Sigmoid colon (tissue), 6 donors: ENCODE measurements at regions not wholly inside any gene's neighbourhood (a gene's known extent, or its start where the extent isn't known, plus 50 kb on each side); places are given as distances from the start of the nearest gene placed in this dataset.
A peak's percentile ranks its signal among the peaks of the same experiment; 100 is the strongest.
"Not testable (repeated sequence)": the region's sequence is repeated elsewhere in the genome, so short reads cannot be mapped to it uniquely, and the experiment has no call there.

Source experiments
- DNase-seq: peaks from one replicate; pipeline ENCODE4 v3.0.0-alpha.2; 2019
- H3K27ac ChIP-seq, 4 donors: fragments of 200-600 bp; sonication (generic); one replicate each; pipeline ENCODE4 v1.5.1; 2016 to 2019; ENCODE audit warnings: mild to moderate bottlenecking in 1 of 4
- H3K27me3 ChIP-seq, 3 donors: fragments of 200-600 bp; sonication (generic); one replicate each; pipeline ENCODE4 v1.5.1; 2019; ENCODE audit warnings: mild to moderate bottlenecking in 1 of 3
- H3K36me3 ChIP-seq, 4 donors: fragments of 200-600 bp; sonication (generic); one replicate each; pipeline ENCODE4 v1.5.1; 2016 to 2019
- H3K4me1 ChIP-seq, 4 donors: fragments of 200-600 bp; sonication (generic); one replicate each; pipeline ENCODE4 v1.5.1; 2017 to 2019
- H3K4me3 ChIP-seq, 4 donors: fragments of 200-600 bp; sonication (generic); one replicate each; pipeline ENCODE4 v1.5.1; 2017 to 2019; ENCODE audit warnings: mild to moderate bottlenecking in 2 of 4, moderate library complexity in 1 of 4
- H3K9me3 ChIP-seq, 4 donors: fragments of 200-600 bp in 3 of 4; sonication (generic) in 3 of 4; one replicate each; pipeline versions ENCODE4 v1.5.1 to v1.6.1; 2013 to 2019
- EP300 ChIP-seq, 4 donors: sonication (generic); formaldehyde crosslinking; IDR thresholded peaks; one replicate each; pipeline ENCODE4 v1.6.1; 2017; ENCODE audit warnings: antibody characterized with exemption in 4 of 4
- POLR2A ChIP-seq, 2 donors: fragments of 450-650 bp; IDR thresholded peaks; one replicate each; pipeline ENCODE4 v1.6.1; 2016; ENCODE audit warnings: antibody characterized with exemption in 2 of 2, mild to moderate bottlenecking in 2 of 2, moderate library complexity in 2 of 2
- POLR2AphosphoS5 ChIP-seq, 4 donors: sonication (generic); formaldehyde crosslinking; IDR thresholded peaks; one replicate each; pipeline ENCODE4 v1.6.1; 2017; ENCODE audit warnings: antibody characterized with exemption in 4 of 4
- WGBS, 2 donors: extraction: QIAGEN DNeasy Blood & Tissue Kit; methylation state at CpG; one replicate each; pipeline ENCODE4 v1.1.7; 2013; 5-methylcytosine and 5-hydroxymethylcytosine counted together
- intact Hi-C: fragments of 100-400 bp; cut with DNase I; formaldehyde crosslinking; loops from one replicate; pipeline ENCODE4 v1.15.1; 2023
- TF ChIP-seq, protein P1 (sequence below), 4 experiments: fragments of 450-650 bp in 3 of 4; fragments of 200-600 bp in 1 of 4; IDR thresholded peaks; one replicate each; pipeline ENCODE4 v1.5.1; 2016 to 2019; ENCODE audit warnings: antibody characterized with exemption in 4 of 4, mild to moderate bottlenecking in 3 of 4, moderate library complexity in 2 of 4
- donor health status: healthy with polysubstance abuse.
- donor health status: healthy.

DNA sequence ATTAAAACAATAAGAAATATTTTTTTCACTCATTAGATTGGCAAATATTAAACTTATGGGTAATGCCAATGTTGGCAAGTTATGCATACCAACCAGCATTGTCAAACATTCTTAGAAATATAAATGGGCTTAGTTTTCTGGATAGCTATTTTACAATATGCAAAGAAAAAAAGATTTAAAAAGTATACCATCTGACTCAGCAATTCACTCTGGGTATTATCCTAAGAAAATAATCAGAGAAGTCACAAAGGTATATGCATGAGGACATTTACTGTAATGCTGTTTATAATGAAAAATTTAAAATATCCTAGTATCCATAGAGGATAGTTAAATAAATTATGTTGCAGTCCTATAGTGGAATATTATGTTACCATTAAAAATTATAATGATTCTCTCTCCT lies 57.4 kb upstream of the PTPDC1 start:
- no peak overlapping the region for H3K27ac ChIP-seq
- TF ChIP-seq, protein P1, sequence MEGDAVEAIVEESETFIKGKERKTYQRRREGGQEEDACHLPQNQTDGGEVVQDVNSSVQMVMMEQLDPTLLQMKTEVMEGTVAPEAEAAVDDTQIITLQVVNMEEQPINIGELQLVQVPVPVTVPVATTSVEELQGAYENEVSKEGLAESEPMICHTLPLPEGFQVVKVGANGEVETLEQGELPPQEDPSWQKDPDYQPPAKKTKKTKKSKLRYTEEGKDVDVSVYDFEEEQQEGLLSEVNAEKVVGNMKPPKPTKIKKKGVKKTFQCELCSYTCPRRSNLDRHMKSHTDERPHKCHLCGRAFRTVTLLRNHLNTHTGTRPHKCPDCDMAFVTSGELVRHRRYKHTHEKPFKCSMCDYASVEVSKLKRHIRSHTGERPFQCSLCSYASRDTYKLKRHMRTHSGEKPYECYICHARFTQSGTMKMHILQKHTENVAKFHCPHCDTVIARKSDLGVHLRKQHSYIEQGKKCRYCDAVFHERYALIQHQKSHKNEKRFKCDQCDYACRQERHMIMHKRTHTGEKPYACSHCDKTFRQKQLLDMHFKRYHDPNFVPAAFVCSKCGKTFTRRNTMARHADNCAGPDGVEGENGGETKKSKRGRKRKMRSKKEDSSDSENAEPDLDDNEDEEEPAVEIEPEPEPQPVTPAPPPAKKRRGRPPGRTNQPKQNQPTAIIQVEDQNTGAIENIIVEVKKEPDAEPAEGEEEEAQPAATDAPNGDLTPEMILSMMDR (IDR thresholded peaks at IDR 0.05) = no peak
- TF ChIP-seq POLR2A (IDR thresholded peaks at IDR 0.05) (no peak), POLR2AphosphoS5 (IDR thresholded peaks at IDR 0.05) (no peak), EP300 (IDR thresholded peaks at IDR 0.05) (no peak)
- H3K27me3 ChIP-seq = no peaks in the 10 kb centered on the region
- H3K4me1 ChIP-seq = peaks cover 0 to 14% (median 9%) of the 10 kb centered on the region in 4 donors
- intact Hi-C loops = no loop called here
- DNase-seq = no peak
- H3K36me3 ChIP-seq = no peaks in the 10 kb centered on the region
- no peaks in the 10 kb centered on the region for H3K9me3 ChIP-seq
- no peak overlapping the region for H3K4me3 ChIP-seq

DNA sequence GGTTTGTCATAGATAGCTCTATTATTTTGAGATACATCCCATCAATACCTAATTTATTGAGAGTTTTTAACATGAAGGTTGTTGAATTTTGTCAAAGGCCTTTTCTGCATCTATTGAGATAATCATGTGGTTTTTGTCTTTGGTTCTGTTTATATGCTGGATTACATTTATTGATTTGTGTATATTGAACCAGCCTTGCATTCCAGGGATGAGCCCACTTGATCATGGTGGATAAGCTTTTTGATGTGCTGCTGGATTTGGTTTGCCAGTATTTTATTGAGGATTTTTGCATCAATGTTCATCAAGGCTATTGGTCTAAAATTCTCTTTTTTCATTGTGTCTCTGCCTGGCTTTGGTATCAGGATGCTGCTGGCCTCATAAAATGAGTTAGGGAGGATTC lies 61.8 kb upstream of the PTPDC1 start:
- H3K4me1 ChIP-seq = peaks cover 0 to 15% (median 6%) of the 10 kb centered on the region in 4 donors
- intact Hi-C loops, H3K27ac ChIP-seq, H3K9me3 ChIP-seq, DNase-seq, H3K4me3 ChIP-seq, H3K27me3 ChIP-seq, H3K36me3 ChIP-seq: not testable (repeated sequence)

DNA sequence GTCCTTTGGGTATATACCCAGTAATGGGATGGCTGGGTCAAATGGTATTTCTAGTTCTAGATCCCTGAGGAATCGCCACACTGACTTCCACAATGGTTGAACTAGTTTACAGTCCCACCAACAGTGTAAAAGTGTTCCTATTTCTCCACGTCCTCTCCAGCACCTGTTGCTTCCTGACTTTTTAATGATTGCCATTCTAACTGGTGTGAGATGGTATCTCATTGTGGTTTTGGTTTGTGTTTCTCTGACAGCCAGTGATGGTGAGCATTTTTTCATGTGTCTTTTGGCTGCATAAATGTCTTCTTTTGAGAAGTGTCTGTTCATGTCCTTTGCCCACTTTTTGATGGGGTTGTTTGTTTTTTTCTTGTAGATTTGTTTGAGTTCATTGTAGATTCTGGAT lies 63.4 kb upstream of the PTPDC1 start:
- H3K9me3 ChIP-seq, H3K4me3 ChIP-seq, intact Hi-C loops, DNase-seq, H3K36me3 ChIP-seq, H3K27ac ChIP-seq, H3K27me3 ChIP-seq: not testable (repeated sequence)
- no CpG with 5 or more reads among the region's 2 CpGs for WGBS, 2 donors
- H3K4me1 ChIP-seq = peaks cover 0 to 15% (median 6%) of the 10 kb centered on the region in 4 donors

DNA sequence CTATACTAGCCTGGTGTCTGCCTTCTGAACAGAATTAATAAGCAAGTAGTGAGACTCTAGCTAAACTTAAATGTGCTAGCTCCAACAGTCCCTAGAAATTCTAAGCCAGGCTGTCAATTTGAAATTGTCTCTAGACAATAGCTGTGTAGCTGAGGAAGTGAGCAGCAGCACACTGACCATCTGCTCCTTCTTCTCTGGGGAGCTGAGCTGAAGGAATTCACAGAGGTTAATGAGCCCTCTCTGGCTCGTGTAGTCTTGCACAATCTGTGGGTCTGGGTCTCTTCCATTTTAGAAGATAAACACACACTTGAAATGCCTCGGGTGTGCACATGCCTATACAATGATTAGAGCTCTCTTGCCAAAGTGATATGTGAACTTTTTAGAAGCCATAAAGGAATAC lies 63.5 kb upstream of the BARX1 start:
- no peak overlapping the region for H3K4me3 ChIP-seq
- no peaks in the 10 kb centered on the region for H3K27me3 ChIP-seq
- no peak for DNase-seq
- WGBS, 2 donors = 42 to 48% methylated on average over 2 of the region's 2 CpGs
- no peak for TF ChIP-seq POLR2A (IDR thresholded peaks at IDR 0.05)
- TF ChIP-seq, protein P1 (IDR thresholded peaks at IDR 0.05) = no peak
- TF ChIP-seq POLR2AphosphoS5 (IDR thresholded peaks at IDR 0.05) = no peak
- no peak for TF ChIP-seq EP300 (IDR thresholded peaks at IDR 0.05)
- no peaks in the 10 kb centered on the region for H3K36me3 ChIP-seq
- H3K27ac ChIP-seq = peak overlapping the region in 3 of 4 donors; percentile 39 to 76 (median 41)
- intact Hi-C loops = loop anchor here (5.0 kb wide), 1 partner anchor 194 kb away; no protein-coding TSS in a partner anchor
- no peaks in the 10 kb centered on the region for H3K9me3 ChIP-seq
- H3K4me1 ChIP-seq = peaks cover 0 to 15% (median 6%) of the 10 kb centered on the region in 4 donors

DNA sequence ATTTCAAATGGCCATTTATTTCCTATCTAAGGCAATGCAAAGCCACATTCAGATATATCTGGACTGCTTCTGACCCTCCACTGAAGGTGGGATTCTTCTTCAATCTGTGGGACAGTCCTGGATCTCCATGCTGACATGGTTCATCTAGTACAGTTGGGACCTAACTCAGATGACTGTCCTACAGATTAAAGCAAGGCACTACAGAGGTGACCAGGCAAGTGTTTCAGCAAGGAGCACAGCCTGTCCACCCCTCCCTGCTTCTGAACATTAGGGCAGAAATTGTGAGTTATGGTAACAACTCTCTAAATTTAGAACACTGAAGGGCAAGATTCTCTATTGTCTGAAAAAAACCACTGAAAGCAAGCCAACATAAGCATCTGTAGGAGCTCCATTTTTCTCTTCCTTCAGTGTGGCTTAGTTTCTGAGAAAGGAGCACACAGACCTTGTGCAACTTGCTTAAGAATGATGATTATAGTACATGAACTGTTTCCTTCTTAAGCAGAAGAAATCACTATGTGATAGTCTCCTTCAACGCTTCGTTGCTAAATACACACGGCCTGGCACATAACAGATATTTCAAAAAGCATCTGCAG lies 62.9 kb upstream of the BARX1 start:
- peak overlapping the region in 3 of 4 donors; percentile 39 to 76 (median 41) for H3K27ac ChIP-seq
- TF ChIP-seq POLR2AphosphoS5 (IDR thresholded peaks at IDR 0.05) (no peak), POLR2A (IDR thresholded peaks at IDR 0.05) (no peak), EP300 (IDR thresholded peaks at IDR 0.05) (no peak)
- TF ChIP-seq, protein P1 (IDR thresholded peaks at IDR 0.05) = no peak
- no peak for DNase-seq
- no peak overlapping the region for H3K4me3 ChIP-seq
- H3K36me3 ChIP-seq = no peaks in the 10 kb centered on the region
- H3K4me1 ChIP-seq = peaks cover 0 to 15% (median 6%) of the 10 kb centered on the region in 4 donors
- intact Hi-C loops = loop anchor here (5.0 kb wide), 1 partner anchor 194 kb away; no protein-coding TSS in a partner anchor
- no peaks in the 10 kb centered on the region for H3K9me3 ChIP-seq
- 74 to 91% methylated on average over 3 of the region's 3 CpGs for WGBS, 2 donors
- H3K27me3 ChIP-seq = no peaks in the 10 kb centered on the region

DNA sequence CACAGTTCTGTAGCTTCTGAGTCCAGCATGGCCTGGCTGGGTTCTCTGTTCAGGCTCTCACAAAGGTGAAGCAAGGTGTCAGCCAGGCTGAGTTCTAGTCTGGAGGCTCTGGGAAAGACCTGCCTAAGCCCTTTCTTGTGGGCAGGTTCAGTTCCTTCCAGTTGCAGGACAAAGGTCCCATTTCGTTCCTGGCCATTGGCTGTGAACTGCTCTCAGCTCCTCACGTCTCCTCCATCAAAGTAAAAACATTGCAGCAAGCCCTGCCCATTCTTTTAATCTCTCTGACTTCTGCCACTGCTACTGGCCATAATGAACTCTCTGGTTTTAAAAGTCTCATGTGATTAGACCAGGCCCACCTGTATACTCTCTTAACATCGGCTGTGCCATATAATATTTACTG lies 61.6 kb upstream of the BARX1 start:
- Histone ChIP-seq H3K4me3 (no peak overlapping the region), H3K27me3 (no peaks in the 10 kb centered on the region), H3K4me1 (peaks cover 0 to 15% (median 6%) of the 10 kb centered on the region in 4 donors), H3K36me3 (no peaks in the 10 kb centered on the region), H3K27ac (no peak overlapping the region), H3K9me3 (no peaks in the 10 kb centered on the region)
- 24 to 70% methylated on average over 3 of the region's 3 CpGs for WGBS, 2 donors
- DNase-seq = no peak
- intact Hi-C loops = loop anchor here (5.0 kb wide), 1 partner anchor 196 kb away; no protein-coding TSS in a partner anchor
- no peak for TF ChIP-seq POLR2A (IDR thresholded peaks at IDR 0.05)
- TF ChIP-seq POLR2AphosphoS5 (IDR thresholded peaks at IDR 0.05) = no peak
- TF ChIP-seq, protein P1 (IDR thresholded peaks at IDR 0.05) = no peak
- no peak for TF ChIP-seq EP300 (IDR thresholded peaks at IDR 0.05)
